H1 (cell line): ENCODE measurements at regions not wholly inside any gene's neighbourhood (a gene's known extent, or its start where the extent isn't known, plus 50 kb on each side); places are given as distances from the start of the nearest gene placed in this dataset.
A peak's percentile ranks its signal among the peaks of the same experiment; 100 is the strongest.

ENCODE experiments used
- CTCF ChIA-PET: fragments of 300-600 bp; sonication (Branson Sonifier 250); formaldehyde crosslinking; loops from one replicate; lab custom pipeline; 2021; ENCODE audit not compliant: partially characterized antibody; lab: Charles Lee
- POLR2A ChIA-PET: fragments of 300-600 bp; sonication (Branson Sonifier 250); formaldehyde crosslinking; loops from one replicate; lab custom pipeline; 2021; ENCODE audit warnings: inconsistent platforms; ENCODE audit not compliant: partially characterized antibody; lab: Charles Lee
- DNase-seq, 2 experiments: peaks; one replicate each; pipeline versions ENCODE4 v3.0.0 to v3.0.0-alpha.2; 2010 to 2022; ENCODE audit warnings: low spot score in 2 of 2, low read depth in 1 of 2, mixed read lengths in 1 of 2
- FAIRE-seq: peaks from 2 replicates; lab custom pipeline; 2011; peaks lifted over from hg19 to GRCh38; lab: Jason Lieb, UNC
- H2AFZ ChIP-seq: 2 replicates; pipeline ENCODE4 v1.8.1; 2012; ENCODE audit warnings: low read length, inconsistent platforms
- H2AK5ac ChIP-seq: 2 replicates; pipeline ENCODE4 v1.6.1; 2013; ENCODE audit warnings: low read depth, low read length
- H2BK120ac ChIP-seq: replicated peaks from 2 replicates; pipeline ENCODE3; 2013; ENCODE audit warnings: low read depth, low read length, inconsistent platforms
- H2BK12ac ChIP-seq: 2 replicates; pipeline ENCODE4 v1.6.1; 2013; ENCODE audit warnings: low read depth, low read length
- H2BK15ac ChIP-seq: 2 replicates; pipeline ENCODE4 v1.6.1; 2013; ENCODE audit warnings: low read length
- H2BK20ac ChIP-seq: 2 replicates; pipeline ENCODE4 v1.6.1; 2013; ENCODE audit warnings: low read length
- H2BK5ac ChIP-seq: 2 replicates; pipeline ENCODE4 v1.6.1; 2013; ENCODE audit warnings: low read depth, low read length
- H3K14ac ChIP-seq: 2 replicates; pipeline ENCODE4 v1.6.1; 2013; ENCODE audit warnings: inconsistent platforms; ENCODE audit not compliant: insufficient read length
- H3K18ac ChIP-seq: 2 replicates; pipeline ENCODE4 v1.6.1; 2013; ENCODE audit warnings: low read length; ENCODE audit errors: extremely low read depth
- H3K23ac ChIP-seq: 2 replicates; pipeline ENCODE4 v1.6.1; 2013; ENCODE audit warnings: inconsistent platforms; ENCODE audit not compliant: insufficient read length
- H3K23me2 ChIP-seq: 2 replicates; pipeline ENCODE4 v1.6.1; 2013; ENCODE audit warnings: low read depth, low read length
- H3K27ac ChIP-seq: 2 replicates; pipeline ENCODE4 v1.6.1; 2011; ENCODE audit warnings: low read depth, low read length, inconsistent platforms
- H3K27me3 ChIP-seq, 4 experiments: replicated peaks in 1 of 4; 1 replicate in 1 of 4; 2 replicates in 3 of 4; pipeline versions ENCODE4 v1.6.1 to v1.8.1; 2011 to 2013; ENCODE audit warnings: low read length in 3 of 4, mild to moderate bottlenecking in 3 of 4, inconsistent platforms in 2 of 4, mixed read lengths in 2 of 4, moderate library complexity in 1 of 4; ENCODE audit not compliant: control insufficient read depth in 3 of 4, insufficient read depth in 3 of 4; ENCODE audit errors: extremely low read depth in 1 of 4
- H3K36me3 ChIP-seq, 4 experiments: 2 replicates each; pipeline versions ENCODE4 v1.6.1 to v1.8.1; 2011 to 2013; ENCODE audit warnings: mild to moderate bottlenecking in 4 of 4, low read length in 3 of 4, moderate library complexity in 2 of 4, control low read depth in 1 of 4, inconsistent platforms in 1 of 4; ENCODE audit not compliant: insufficient read depth in 4 of 4, control insufficient read depth in 2 of 4
- H3K4ac ChIP-seq: replicated peaks from 2 replicates; pipeline ENCODE3; 2013; ENCODE audit warnings: low read length, low read depth, mixed read lengths, inconsistent platforms; ENCODE audit not compliant: insufficient read length
- H3K4me1 ChIP-seq, 4 experiments: replicated peaks in 1 of 4; 1 replicate in 1 of 4; 2 replicates in 3 of 4; pipeline versions ENCODE4 v1.6.1 to v1.8.1; 2011 to 2013; ENCODE audit warnings: low read length in 3 of 4, inconsistent platforms in 2 of 4, mixed read lengths in 1 of 4; ENCODE audit not compliant: insufficient read depth in 4 of 4, control insufficient read depth in 3 of 4
- H3K4me2 ChIP-seq, 2 experiments: 2 replicates each; pipeline versions ENCODE4 v1.6.1 to v1.8.1; 2011 to 2013; ENCODE audit warnings: low read depth in 2 of 2, low read length in 2 of 2, control low read depth in 1 of 2, inconsistent platforms in 1 of 2, mild to moderate bottlenecking in 1 of 2; ENCODE audit not compliant: insufficient read depth in 1 of 2
- H3K4me3 ChIP-seq, 4 experiments: fragments of 200-600, 300-600 bp in 1 of 4; sonication (generic), shearing (Covaris generic), sonication (Bioruptor Twin) in 1 of 4; 2 replicates each; pipeline versions ENCODE4 v1.5.1 to v1.8.1; 2011 to 2016; ENCODE audit warnings: low read length in 4 of 4, low read depth in 3 of 4, control low read depth in 2 of 4, inconsistent platforms in 2 of 4, mild to moderate bottlenecking in 2 of 4, mixed read lengths in 1 of 4, moderate library complexity in 1 of 4; ENCODE audit not compliant: insufficient read depth in 2 of 4; ENCODE audit errors: extremely low read depth in 1 of 4
- H3K56ac ChIP-seq: replicated peaks from 2 replicates; pipeline ENCODE3; 2013; ENCODE audit warnings: low read depth, mild to moderate bottlenecking, mixed read lengths, low read length, inconsistent platforms; ENCODE audit not compliant: insufficient read length
- H3K79me1 ChIP-seq: 2 replicates; pipeline ENCODE4 v1.6.1; 2013; ENCODE audit warnings: low read depth, low read length, control low read depth
- H3K79me2 ChIP-seq, 2 experiments: 2 replicates each; pipeline versions ENCODE4 v1.6.1 to v1.8.1; 2012 to 2013; ENCODE audit warnings: low read length in 2 of 2, mild to moderate bottlenecking in 2 of 2, inconsistent platforms in 1 of 2; ENCODE audit not compliant: insufficient read depth in 2 of 2, control insufficient read depth in 1 of 2
- H3K9ac ChIP-seq, 4 experiments: replicated peaks in 1 of 4; 1 replicate in 1 of 4; 2 replicates in 3 of 4; pipeline versions ENCODE4 v1.6.1 to v1.8.1; 2011 to 2013; ENCODE audit warnings: low read depth in 3 of 4, low read length in 3 of 4, control low read depth in 2 of 4, mild to moderate bottlenecking in 2 of 4, moderate library complexity in 2 of 4, inconsistent platforms in 1 of 4; ENCODE audit errors: extremely low read depth in 1 of 4
- H3K9me3 ChIP-seq, 2 experiments: 2 replicates each; pipeline versions ENCODE4 v1.6.1 to v1.8.1; 2012 to 2013; ENCODE audit warnings: mild to moderate bottlenecking in 2 of 2, moderate library complexity in 2 of 2, control low read depth in 1 of 2, inconsistent platforms in 1 of 2, low read depth in 1 of 2, low read length in 1 of 2, mixed read lengths in 1 of 2; ENCODE audit not compliant: insufficient read depth in 2 of 2
- H4K20me1 ChIP-seq, 2 experiments: replicated peaks in 1 of 2; 2 replicates each; pipeline versions ENCODE3 to v1.8.1; 2011 to 2013; ENCODE audit warnings: inconsistent platforms in 2 of 2, low read length in 2 of 2, mild to moderate bottlenecking in 1 of 2; ENCODE audit not compliant: insufficient read depth in 2 of 2, control insufficient read depth in 1 of 2
- H4K5ac ChIP-seq: 2 replicates; pipeline ENCODE4 v1.6.1; 2013; ENCODE audit warnings: low read length, low read depth, mixed read lengths, inconsistent platforms; ENCODE audit not compliant: insufficient read length
- H4K8ac ChIP-seq: 2 replicates; pipeline ENCODE4 v1.8.0; 2013; ENCODE audit warnings: mild to moderate bottlenecking, moderate library complexity, low read length, inconsistent platforms; ENCODE audit not compliant: insufficient read depth; ENCODE audit errors: extremely low read depth
- H4K91ac ChIP-seq: replicated peaks from 2 replicates; pipeline ENCODE3; 2013; ENCODE audit warnings: low read length, mixed read lengths, inconsistent platforms; ENCODE audit not compliant: insufficient read length
- ATF2 ChIP-seq: IDR thresholded peaks from 2 replicates; pipeline ENCODE4 v1.6.1; 2012; ENCODE audit warnings: low read length, inconsistent platforms
- BCL11A ChIP-seq, 2 experiments: IDR thresholded peaks; one replicate each; pipeline ENCODE4 v1.6.1; 2011; ENCODE audit warnings: low read depth in 2 of 2, low read length in 2 of 2, mild to moderate bottlenecking in 2 of 2
- FOSL1 ChIP-seq: IDR thresholded peaks from 2 replicates; pipeline ENCODE4 v1.6.1; 2011; ENCODE audit warnings: mild to moderate bottlenecking, low read depth, low read length, moderate library complexity; ENCODE audit not compliant: insufficient read depth
- HDAC2 ChIP-seq, 2 experiments: fragments of 300-600 bp in 1 of 2; sonication (generic) in 1 of 2; IDR thresholded peaks; 2 replicates each; pipeline ENCODE4 v1.6.1; 2011 to 2012; ENCODE audit warnings: low read depth in 2 of 2, low read length in 2 of 2, mild to moderate bottlenecking in 2 of 2, moderate library complexity in 2 of 2, borderline replicate concordance in 1 of 2, inconsistent platforms in 1 of 2
- JUND ChIP-seq: IDR thresholded peaks from 2 replicates; pipeline ENCODE4 v1.6.1; 2011; ENCODE audit warnings: mild to moderate bottlenecking, improper control_type of control experiment, low read length
- RFX5 ChIP-seq: IDR thresholded peaks from 2 replicates; pipeline ENCODE4 v1.6.1; 2011; ENCODE audit warnings: low read depth, low read length, improper control_type of control experiment, borderline replicate concordance
- TAF1 ChIP-seq: IDR thresholded peaks from 2 replicates; pipeline ENCODE4 v1.6.1; 2011; ENCODE audit warnings: mild to moderate bottlenecking, low read depth, low read length
- TBP ChIP-seq: IDR thresholded peaks from 2 replicates; pipeline ENCODE4 v1.6.1; 2011; ENCODE audit warnings: low read depth, low read length, improper control_type of control experiment
- WGBS, 2 experiments: shearing (Covaris generic) in 1 of 2; methylation state at CpG; one replicate each; pipeline versions ENCODE4 v1.1.6 to v1.1.7; 2013 to 2015; ENCODE audit warnings: low lambda C conversion rate in 2 of 2, mixed read lengths in 2 of 2, inconsistent platforms in 1 of 2, low coverage in 1 of 2, missing lambda C conversion rate in 1 of 2; ENCODE audit not compliant: insufficient replicate concordance in 2 of 2, insufficient coverage in 1 of 2, insufficient read length in 1 of 2; ENCODE audit errors: extremely low coverage in 1 of 2, missing lambda C conversion rate in 1 of 2; 5-methylcytosine and 5-hydroxymethylcytosine counted together

- no peaks in the 10 kb centered on the region for H3K27me3 ChIP-seq
- no peak overlapping the region for H2BK5ac ChIP-seq
- H3K4ac ChIP-seq: no peak overlapping the region
- H3K23ac ChIP-seq: no peak overlapping the region
- H2BK15ac ChIP-seq: no peak overlapping the region
- H3K14ac ChIP-seq: no peak overlapping the region
- no peak overlapping the region for H3K4me3 ChIP-seq
- H3K23me2 ChIP-seq: no peaks in the 10 kb centered on the region
- no peak overlapping the region for H2BK20ac ChIP-seq
- WGBS, 2 experiments: 91% methylated on average over 8 of the region's 8 CpGs; no CpG with 5 or more reads in 1 of the 2 experiments
- no peak overlapping the region for H3K4me2 ChIP-seq
- CTCF ChIA-PET: interaction anchor here (0.9 to 2.2 kb wide), 5 partner anchors 8 to 103 kb away, joined by 4 to 10 read pairs (median 6); no protein-coding TSS in a partner anchor
- TF ChIP-seq BCL11A (IDR thresholded peaks at IDR 0.05; ENCODE audit: low read depth in 2 of 2, low read length in 2 of 2) (no peak), JUND (no peak), RFX5 (no peak), FOSL1 (no peak), ATF2 (no peak), TBP (no peak), TAF1 (no peak), HDAC2 (IDR thresholded peaks at IDR 0.05; ENCODE audit: borderline replicate concordance in 1 of 2, low read depth in 2 of 2, low read length in 2 of 2) (no peak)
- TF ChIP-seq, all 59 proteins: peak for 0
- Histone ChIP-seq H2BK120ac (no peak overlapping the region), H3K79me2 (no peaks in the 10 kb centered on the region), H2AK5ac (no peak overlapping the region), H2AFZ (no peak overlapping the region), H4K8ac (no peak overlapping the region), H4K5ac (no peak overlapping the region), H2BK12ac (no peak overlapping the region), H3K36me3 (no peaks in the 10 kb centered on the region), H3K4me1 (no peaks in the 10 kb centered on the region), H3K18ac (no peak overlapping the region), H3K9ac (no peak overlapping the region), H3K56ac (no peak overlapping the region), H3K9me3 (no peaks in the 10 kb centered on the region), H3K79me1 (no peaks in the 10 kb centered on the region), H3K27ac (no peak overlapping the region), H4K91ac (peak overlapping the region; percentile 19), H4K20me1 (no peaks in the 10 kb centered on the region)
- POLR2A ChIA-PET: no interaction called here
- no peak for FAIRE-seq
- DNase-seq: no peak
These were observed 166.5 kb downstream of the HERPUD2 start for GRCh38 chr7:35528381-35528977.
